NCI-H1105 (cell line): ENCODE measurements at regions not wholly inside any gene's neighbourhood (a gene's known extent, or its start where the extent isn't known, plus 50 kb on each side); places are given as distances from the start of the nearest gene placed in this dataset.

Source experiments
- DNase-seq: peaks from one replicate; lab custom pipeline; 2025; lab: John Stamatoyannopoulos, UW

DNA sequence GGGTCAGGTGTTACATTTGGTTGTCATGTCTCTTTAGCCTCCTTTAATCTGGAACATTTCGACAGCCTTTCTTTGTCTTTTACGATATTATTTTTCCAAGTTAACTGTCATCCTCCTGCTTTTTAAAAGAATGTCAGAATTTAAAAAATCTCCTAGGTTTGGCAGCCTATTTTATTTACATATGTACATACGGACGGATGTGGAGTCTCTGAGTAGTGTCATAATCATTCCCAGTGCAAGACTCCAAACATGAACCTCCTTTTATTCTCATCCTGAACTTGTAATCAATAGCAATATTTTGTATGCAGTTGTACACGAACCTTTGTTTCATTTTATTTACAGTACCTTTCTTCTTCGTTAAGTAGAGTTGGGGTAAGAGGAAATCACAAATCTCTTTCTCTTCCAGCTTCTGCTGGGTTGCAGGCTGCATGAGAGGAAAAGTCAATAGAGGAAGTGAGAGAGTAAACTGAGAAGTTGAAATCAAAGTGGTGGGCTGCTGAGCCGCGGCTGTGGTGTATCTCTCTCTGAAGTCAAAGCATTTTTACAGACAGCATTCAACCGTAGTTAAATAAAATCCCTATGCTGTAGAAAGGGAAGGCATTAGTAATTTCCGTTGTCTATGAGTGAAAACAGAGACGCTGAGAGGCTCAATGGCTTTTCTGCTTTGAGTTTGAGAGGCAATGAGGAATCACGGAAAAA lies 53.9 kb upstream of the RPS6KA3 start:
- no peak for DNase-seq

GRCh38 chrX:20319054-20319453 lies 52.3 kb upstream of the RPS6KA3 start:
- DNase-seq: no peak

GRCh38 chrX:20317873-20318272 lies 51.2 kb upstream of the RPS6KA3 start:
- DNase-seq: no peak
